ENCODE measurements at regions not wholly inside any gene's neighbourhood (a gene's known extent, or its start where the extent isn't known, plus 50 kb on each side); places are given as distances from the start of the nearest gene placed in this dataset.
A peak's percentile ranks its signal among the peaks of the same experiment; 100 is the strongest.

GRCh38 chr1:188089015-188089414 lies 1260.3 kb downstream of the PLA2G4A start:
- no peak for TF ChIP-seq ZC3H10 (CRISPR knock-in tag; IDR thresholded peaks at IDR 0.05)
- TF ChIP-seq RARB (CRISPR knock-in tag; IDR thresholded peaks at IDR 0.05): no peak
- no peak for TF ChIP-seq BACH2 (CRISPR knock-in tag; IDR thresholded peaks at IDR 0.05; ENCODE audit: borderline replicate concordance)
- ATAC-seq: peak; percentile 38

DNA sequence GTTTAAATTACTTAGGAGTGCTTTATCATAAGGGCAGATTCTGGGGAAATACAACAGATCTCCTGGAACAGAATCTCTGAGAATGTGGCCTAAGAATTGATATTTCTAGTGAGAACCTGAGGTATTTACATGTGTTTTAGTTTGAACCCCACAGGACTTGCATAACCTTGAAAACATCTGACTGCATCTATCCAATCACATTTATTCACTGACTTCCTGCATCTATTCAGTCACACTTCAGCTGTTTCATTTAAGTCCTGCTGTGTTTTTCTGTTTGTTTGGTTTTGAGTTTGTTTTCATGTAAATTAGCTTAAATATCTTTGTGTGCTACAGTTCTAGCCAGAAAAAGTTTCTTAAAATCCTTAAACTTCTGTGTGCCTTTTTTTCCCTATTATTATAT lies 1260.7 kb downstream of the PLA2G4A start:
- peak; percentile 55 for ATAC-seq
- no peak for TF ChIP-seq ESRRG (CRISPR knock-in tag; IDR thresholded peaks at IDR 0.05)
- TF ChIP-seq PPARA (CRISPR knock-in tag; IDR thresholded peaks at IDR 0.05; ENCODE audit: borderline replicate concordance): no peak
- no peak for TF ChIP-seq OSR1 (CRISPR knock-in tag; IDR thresholded peaks at IDR 0.05)
- no peak for TF ChIP-seq CREB5 (CRISPR knock-in tag; IDR thresholded peaks at IDR 0.05; ENCODE audit: low read depth)
- no peak for TF ChIP-seq CSDC2 (CRISPR knock-in tag; IDR thresholded peaks at IDR 0.05)
- TF ChIP-seq TSHZ2 (CRISPR knock-in tag; IDR thresholded peaks at IDR 0.05): no peak
- TF ChIP-seq ZNF70 (CRISPR knock-in tag; IDR thresholded peaks at IDR 0.05): no peak
- no peak for TF ChIP-seq BACH2 (CRISPR knock-in tag; IDR thresholded peaks at IDR 0.05; ENCODE audit: borderline replicate concordance)
- no peak for TF ChIP-seq ARNTL (CRISPR knock-in tag; IDR thresholded peaks at IDR 0.05; ENCODE audit: borderline replicate concordance, low read depth)
- no peak for TF ChIP-seq TCF4 (CRISPR knock-in tag; IDR thresholded peaks at IDR 0.05; ENCODE audit: borderline replicate concordance)
- no peak for TF ChIP-seq PATZ1 (CRISPR knock-in tag; IDR thresholded peaks at IDR 0.05; ENCODE audit: borderline replicate concordance)
- no peak for TF ChIP-seq SNAI2 (CRISPR knock-in tag; IDR thresholded peaks at IDR 0.05)
- TF ChIP-seq ZFP3 (CRISPR knock-in tag; IDR thresholded peaks at IDR 0.05): no peak
- no peak for TF ChIP-seq ZNF565 (CRISPR knock-in tag; conservative IDR thresholded peaks at IDR 0.05; ENCODE audit: low read depth)
- no peak for TF ChIP-seq ZFP30 (CRISPR knock-in tag; IDR thresholded peaks at IDR 0.05)
- TF ChIP-seq, protein P1, sequence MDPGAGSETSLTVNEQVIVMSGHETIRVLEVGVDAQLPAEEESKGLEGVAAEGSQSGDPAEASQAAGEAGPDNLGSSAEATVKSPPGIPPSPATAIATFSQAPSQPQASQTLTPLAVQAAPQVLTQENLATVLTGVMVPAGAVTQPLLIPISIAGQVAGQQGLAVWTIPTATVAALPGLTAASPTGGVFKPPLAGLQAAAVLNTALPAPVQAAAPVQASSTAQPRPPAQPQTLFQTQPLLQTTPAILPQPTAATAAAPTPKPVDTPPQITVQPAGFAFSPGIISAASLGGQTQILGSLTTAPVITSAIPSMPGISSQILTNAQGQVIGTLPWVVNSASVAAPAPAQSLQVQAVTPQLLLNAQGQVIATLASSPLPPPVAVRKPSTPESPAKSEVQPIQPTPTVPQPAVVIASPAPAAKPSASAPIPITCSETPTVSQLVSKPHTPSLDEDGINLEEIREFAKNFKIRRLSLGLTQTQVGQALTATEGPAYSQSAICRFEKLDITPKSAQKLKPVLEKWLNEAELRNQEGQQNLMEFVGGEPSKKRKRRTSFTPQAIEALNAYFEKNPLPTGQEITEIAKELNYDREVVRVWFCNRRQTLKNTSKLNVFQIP (CRISPR knock-in tag; IDR thresholded peaks at IDR 0.05; ENCODE audit: borderline replicate concordance, low read depth): no peak
- TF ChIP-seq, protein P2, sequence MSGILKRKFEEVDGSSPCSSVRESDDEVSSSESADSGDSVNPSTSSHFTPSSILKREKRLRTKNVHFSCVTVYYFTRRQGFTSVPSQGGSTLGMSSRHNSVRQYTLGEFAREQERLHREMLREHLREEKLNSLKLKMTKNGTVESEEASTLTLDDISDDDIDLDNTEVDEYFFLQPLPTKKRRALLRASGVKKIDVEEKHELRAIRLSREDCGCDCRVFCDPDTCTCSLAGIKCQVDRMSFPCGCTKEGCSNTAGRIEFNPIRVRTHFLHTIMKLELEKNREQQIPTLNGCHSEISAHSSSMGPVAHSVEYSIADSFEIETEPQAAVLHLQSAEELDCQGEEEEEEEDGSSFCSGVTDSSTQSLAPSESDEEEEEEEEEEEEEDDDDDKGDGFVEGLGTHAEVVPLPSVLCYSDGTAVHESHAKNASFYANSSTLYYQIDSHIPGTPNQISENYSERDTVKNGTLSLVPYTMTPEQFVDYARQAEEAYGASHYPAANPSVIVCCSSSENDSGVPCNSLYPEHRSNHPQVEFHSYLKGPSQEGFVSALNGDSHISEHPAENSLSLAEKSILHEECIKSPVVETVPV (CRISPR knock-in tag; IDR thresholded peaks at IDR 0.05): no peak
- TF ChIP-seq ISL1 (CRISPR knock-in tag; IDR thresholded peaks at IDR 0.05): no peak
- no peak for TF ChIP-seq GLIS3 (CRISPR knock-in tag; IDR thresholded peaks at IDR 0.05)

- TF ChIP-seq ISL1 (CRISPR knock-in tag; IDR thresholded peaks at IDR 0.05): no peak
- TF ChIP-seq TCF4 (CRISPR knock-in tag; IDR thresholded peaks at IDR 0.05; ENCODE audit: borderline replicate concordance): no peak
- TF ChIP-seq TOX (CRISPR knock-in tag; IDR thresholded peaks at IDR 0.05; ENCODE audit: borderline replicate concordance): no peak
- TF ChIP-seq ZC3H10 (CRISPR knock-in tag; IDR thresholded peaks at IDR 0.05): no peak
- no peak for TF ChIP-seq SNAI2 (CRISPR knock-in tag; IDR thresholded peaks at IDR 0.05)
- no peak for TF ChIP-seq RARB (CRISPR knock-in tag; IDR thresholded peaks at IDR 0.05)
- no peak for ATAC-seq
These were observed 1267.8 kb downstream of the PLA2G4A start for GRCh38 chr1:188096521-188096920.

All from SK-N-SH treated with all-trans-retinoic acid at 6 μM for 48 hours (cell line).